IPS DF 4.7 (cell line): ENCODE measurements at regions not wholly inside any gene's neighbourhood (a gene's known extent, or its start where the extent isn't known, plus 50 kb on each side); places are given as distances from the start of the nearest gene placed in this dataset.

ENCODE experiments used
- DNase-seq: peaks from one replicate; pipeline ENCODE4 v3.0.0-alpha.2; 2013; ENCODE audit warnings: low spot score; ENCODE audit errors: extremely low read depth

- no peak for DNase-seq
Observed at GRCh38 chr2:239577935-239578334, 177.1 kb upstream of the HDAC4 start.

- DNase-seq: no peak
Observed at GRCh38 chr2:239576784-239577685, 176.2 kb upstream of the HDAC4 start.

DNA sequence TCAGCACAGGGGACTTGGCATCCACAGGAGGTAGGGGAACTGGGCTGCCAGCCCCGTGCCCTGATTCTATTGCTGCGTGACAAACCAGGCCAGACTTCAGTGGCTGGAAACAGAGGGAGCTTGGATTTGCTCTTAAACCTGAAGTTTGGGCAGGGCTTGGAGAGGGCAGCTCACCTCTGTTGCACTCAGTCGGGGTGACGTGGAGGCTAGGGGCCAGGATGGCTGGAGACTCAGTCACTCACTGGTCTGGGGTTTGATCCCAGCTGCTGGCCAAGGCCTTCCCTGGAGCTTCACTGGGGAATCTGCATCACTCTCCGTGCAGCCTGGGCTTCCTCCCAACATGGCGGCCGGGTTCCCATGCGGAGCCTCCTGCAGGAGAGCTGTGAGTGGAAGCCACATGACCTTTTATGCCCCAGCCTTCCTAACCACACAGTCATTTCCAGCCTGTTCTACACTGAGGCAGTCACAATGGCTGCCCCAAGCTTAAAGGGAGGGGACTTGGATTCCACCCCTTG, 175.2 kb upstream of the HDAC4 start:
- no peak for DNase-seq

DNA sequence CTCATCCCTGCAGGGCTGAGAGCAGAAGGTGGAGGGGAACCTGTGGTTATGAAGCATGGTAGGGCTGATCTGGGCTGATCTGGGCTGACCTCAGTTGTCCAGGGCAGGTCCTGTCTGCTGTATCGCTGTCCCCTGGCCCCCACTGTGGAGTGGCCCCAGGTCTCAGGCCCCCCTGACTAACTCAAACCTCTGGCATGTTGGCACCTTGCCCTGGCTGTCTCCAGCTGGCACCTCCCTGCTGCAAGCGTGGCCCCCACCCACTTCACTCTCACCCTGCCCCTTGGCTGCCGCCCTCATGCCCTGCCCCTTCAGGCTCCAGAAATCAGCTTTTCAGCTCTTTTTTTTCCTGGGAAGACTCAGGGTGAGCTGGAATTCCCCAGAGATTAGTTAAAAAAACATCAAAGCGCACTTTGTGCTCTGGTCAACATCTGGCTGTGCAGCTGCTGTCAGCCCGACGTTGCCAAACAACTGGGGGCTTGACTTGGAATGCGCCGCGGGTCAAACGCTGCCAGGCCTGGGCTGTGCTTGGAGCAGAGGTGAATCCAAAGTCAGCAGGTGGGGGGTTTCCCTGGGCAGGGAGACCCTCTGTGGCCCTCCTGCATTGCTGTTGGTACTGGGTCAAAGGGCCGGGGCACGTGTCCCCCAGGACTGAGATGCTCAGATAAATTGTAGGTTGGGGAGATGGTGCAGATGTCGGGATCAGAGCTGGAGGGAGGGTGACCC, 173.8 kb upstream of the HDAC4 start:
- DNase-seq: no peak

- DNase-seq: no peak
Observed at GRCh38 chr2:239574054-239574433, 173.2 kb upstream of the HDAC4 start.

- DNase-seq: no peak
Observed at GRCh38 chr2:239570971-239571520, 170.2 kb upstream of the HDAC4 start.

DNA sequence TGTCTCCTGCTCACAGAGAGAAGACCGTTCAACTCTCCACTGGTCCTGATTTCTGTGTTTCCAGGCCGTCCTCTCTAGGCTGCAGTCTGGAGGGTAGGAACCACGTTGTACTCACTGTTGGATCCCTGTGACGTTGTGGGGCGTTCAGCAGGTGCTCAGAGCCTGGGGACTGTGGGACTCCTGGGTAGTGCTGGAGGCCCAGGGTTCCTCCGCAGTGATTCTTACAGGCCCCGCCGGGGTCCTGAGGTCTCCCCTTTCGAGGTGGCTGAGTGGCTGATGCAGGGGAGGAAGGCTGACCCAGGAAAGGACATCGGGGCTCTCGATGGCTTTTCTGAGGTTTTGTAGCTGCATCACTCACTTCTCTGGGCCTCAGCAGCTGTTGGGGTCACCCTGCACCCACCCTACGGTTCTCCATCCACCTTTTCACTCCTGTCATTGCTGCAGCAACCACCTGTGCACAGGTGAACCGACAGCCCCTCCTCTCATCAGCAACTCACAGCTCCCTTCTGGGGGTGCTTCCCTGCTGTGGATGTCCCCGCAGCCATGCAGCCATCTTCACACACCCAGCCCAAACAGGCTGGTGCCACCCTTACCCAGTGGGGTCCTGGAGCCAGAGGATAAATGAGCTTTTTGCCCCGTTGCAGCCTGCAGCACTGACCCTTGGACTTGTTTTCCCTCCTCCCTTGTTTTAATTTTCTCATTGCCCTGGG, 169.6 kb upstream of the HDAC4 start:
- no peak for DNase-seq

DNA sequence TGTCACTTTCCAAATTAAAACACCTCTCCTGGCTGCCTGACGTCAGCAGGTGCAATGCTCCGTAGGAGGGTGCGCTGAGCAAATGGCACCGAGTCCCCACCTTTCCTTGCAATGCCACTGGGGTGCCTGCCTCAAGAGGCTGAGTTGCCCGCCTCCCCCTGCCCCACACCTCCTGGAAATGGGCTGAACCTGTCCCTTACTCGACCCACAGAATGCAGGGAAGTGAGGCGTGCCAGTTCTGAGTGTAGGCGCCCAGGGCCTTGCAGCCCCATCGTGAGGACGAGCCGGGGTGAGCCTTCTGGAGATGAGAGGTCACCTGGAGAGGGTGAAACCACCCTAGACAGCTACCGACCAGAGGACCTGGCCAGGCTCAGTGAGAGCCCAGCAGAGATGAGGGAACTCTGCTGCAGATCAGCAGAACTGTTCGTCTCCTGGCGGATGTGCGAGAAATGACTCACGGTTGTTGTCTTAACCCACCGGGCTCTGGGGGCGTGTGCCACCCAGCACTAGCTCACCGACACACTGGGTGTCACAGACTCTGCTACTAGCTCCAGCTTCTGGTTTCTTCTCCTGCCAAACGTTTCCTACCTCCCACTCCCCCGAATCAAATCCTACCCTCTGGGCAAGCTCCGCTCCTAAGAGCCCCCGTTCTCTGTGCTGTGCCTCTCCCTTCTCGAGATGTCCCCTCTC, 168.7 kb upstream of the HDAC4 start:
- no peak for DNase-seq

DNA sequence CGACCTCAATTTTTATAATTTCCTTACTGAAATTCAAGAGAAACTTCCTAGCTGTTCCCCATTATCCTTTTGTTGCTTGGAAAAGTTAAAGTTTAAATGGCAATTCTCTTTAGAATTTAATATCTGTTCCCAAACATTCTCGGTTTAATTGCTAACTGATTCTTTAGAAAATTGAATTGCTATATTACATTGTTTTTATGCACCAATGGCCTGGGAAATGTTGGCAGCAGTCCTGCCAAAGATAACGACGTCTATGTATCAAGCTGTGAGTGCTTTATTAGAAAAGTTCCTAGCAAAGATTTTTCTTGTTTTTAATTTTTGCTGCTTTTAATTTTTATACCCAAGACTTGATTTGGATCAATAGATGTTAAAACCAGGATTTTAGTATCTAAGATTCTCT, 167.8 kb upstream of the HDAC4 start:
- no peak for DNase-seq

GRCh38 chr2:239567786-239568185, 167.0 kb upstream of the HDAC4 start:
- no peak for DNase-seq

GRCh38 chr2:239566995-239567568, 166.3 kb upstream of the HDAC4 start:
- DNase-seq: no peak

DNA sequence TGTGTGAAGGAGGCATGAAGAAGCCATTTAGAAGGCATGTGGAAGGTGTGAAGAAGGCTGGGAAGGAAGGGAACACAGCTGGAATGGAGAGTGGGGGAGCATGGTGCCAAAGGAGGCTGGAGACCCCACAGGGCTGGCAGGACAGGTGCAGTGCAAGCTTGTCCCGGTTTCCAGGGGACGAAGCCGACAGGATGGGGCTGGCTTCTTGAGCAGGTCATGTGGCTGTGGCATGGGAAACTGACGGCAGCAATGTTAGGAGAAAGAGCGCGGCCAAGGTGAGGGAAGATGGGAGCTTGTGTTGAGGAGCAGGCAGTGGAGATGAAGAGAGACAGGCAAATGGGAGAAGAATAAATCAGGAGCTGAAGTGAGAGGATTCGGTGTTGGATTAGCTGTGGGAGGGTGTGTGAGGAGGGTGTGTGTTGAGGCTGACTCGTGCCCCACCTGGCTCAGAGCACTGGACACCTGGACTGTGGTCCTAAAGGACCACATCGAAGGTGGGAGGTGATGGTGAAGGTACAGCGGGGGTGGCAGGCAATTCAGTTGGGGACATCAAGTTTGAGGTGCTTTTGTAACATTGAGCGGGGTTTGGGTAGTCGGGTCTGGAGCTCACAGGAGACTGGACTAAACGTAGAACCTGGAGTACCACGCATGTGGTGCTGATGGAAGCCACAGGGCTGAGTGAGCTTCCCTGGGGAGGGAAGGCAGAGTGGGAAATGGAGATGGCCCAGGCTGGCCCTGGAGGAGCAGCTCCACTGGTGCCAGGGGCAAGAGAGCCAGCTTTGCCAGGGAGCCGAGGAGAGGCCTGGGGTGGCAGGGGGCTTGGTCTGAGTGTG, 165.6 kb upstream of the HDAC4 start:
- no peak for DNase-seq

DNA sequence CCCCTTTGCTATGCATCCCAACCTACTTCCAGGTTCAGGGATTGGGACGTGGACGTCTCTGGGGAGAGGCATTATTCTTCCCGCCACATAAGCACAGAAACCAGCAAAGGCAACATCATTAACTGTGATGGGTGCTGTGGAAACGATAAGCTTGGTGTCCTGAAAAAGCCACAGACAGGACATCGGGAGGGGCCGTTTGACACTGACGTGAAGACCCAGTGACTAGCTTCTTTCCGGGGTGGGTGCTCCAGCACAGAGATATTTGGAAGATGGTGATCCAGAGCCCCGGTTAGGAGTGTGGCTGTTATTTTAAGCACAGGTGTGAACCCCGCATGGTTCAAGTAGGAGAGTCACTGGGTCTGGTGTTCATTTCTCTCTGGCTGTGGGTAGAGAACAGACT, 163.8 kb upstream of the HDAC4 start:
- no peak for DNase-seq

DNA sequence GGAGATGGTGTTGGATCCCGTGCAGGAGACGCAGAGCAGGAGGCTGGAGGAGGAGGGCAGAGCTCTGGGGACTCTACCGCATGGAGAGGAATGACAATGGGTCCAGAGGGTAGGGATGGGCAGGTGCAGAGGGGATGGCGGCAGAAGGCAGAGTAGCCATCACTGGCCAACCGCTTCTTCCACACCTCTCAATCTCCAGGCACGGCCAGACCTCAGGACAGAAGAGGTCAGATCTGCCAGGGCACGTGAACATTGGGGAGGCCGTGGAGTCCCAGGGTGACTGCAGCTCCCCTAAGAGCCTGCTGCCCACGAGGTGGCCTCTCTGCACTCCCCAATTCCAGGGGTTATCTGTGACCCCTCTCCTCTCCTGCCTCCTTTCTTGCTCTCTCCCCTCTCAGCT, 162.7 kb upstream of the HDAC4 start:
- DNase-seq: no peak

- no peak for DNase-seq
Observed at GRCh38 chr2:239561446-239562001, 160.7 kb upstream of the HDAC4 start.

DNA sequence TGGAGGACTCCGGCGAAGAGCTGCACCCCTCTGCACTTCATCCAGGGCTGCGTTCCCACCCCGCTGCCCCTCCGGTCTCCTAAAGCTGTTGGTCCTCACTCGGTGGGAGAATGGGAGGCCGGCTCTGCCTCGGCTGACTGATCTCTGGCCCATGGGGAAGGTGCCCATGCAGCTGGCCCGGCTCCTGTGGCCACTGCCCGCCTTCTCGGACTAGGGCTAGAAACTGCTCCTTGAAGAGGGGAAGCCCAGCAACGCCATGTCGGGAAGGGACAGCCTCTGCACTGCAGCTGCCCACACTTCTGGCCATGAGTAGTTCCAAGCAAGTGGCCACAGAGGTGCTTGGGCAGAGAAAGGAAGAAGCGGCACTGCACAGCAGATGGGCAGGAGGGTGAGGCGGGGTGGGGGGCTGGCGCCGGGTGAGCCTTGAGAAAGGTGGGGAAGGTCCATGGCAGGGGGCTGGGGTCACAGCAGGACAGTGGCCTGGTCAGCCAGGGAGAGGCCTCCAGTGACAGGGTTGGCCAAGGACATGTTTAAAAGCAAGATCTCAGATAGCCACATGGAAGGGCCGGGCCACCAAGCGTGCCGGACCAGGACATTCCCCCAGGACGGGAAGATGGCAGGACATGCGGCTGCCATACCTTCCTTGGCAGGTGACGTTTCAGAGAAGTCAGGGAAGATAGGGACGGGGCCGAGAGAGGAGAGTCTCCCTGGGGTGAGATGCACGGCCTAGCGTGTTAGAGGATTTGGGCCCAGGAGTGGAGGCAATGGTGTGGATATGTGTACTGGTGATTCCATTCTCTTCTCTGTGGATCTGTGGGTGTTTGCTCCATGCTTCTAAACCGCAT, 158.8 kb upstream of the HDAC4 start:
- no peak for DNase-seq

- no peak for DNase-seq
Observed at GRCh38 chr2:239558661-239559060, 157.8 kb upstream of the HDAC4 start.

DNA sequence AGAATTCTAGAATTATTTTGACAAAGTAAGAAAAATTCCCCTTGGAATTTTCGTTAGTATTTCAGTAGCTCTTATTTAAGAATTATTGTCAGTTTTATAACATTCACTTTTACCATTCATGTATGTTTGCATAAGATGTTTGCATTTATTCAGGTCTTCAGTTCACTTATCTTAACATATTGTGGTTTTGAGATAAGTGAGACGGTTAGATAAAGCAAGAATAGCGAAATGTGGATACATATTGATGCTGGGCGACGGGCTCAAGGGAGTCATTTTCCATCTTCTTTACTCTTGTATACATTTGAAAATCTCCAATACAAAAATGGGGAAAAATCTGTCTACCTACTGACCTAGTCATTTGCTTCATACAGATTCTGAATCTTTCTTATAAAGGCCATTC, 156.7 kb upstream of the HDAC4 start:
- no peak for DNase-seq

GRCh38 chr2:239555571-239555905, 154.7 kb upstream of the HDAC4 start:
- no peak for DNase-seq
